Fibroblast of lung (primary cell): ENCODE measurements at regions not wholly inside any gene's neighbourhood (a gene's known extent, or its start where the extent isn't known, plus 50 kb on each side); places are given as distances from the start of the nearest gene placed in this dataset.

Experiments used
- CTCF ChIP-seq, 2 donors: IDR thresholded peaks in 1 of 2; conservative IDR thresholded peaks in 1 of 2; 1 replicate in 1 of 2; 2 replicates in 1 of 2; pipeline ENCODE4 v1.5.1; 2011 to 2012; ENCODE audit warnings: low read length in 2 of 2, control low read depth in 1 of 2, inconsistent platforms in 1 of 2, low read depth in 1 of 2, mild to moderate bottlenecking in 1 of 2
- EZH2 ChIP-seq: IDR thresholded peaks from 2 replicates; pipeline ENCODE4 v1.5.1; 2012; ENCODE audit warnings: low read length, control low read depth, mild to moderate bottlenecking; ENCODE audit errors: missing control alignments

DNA sequence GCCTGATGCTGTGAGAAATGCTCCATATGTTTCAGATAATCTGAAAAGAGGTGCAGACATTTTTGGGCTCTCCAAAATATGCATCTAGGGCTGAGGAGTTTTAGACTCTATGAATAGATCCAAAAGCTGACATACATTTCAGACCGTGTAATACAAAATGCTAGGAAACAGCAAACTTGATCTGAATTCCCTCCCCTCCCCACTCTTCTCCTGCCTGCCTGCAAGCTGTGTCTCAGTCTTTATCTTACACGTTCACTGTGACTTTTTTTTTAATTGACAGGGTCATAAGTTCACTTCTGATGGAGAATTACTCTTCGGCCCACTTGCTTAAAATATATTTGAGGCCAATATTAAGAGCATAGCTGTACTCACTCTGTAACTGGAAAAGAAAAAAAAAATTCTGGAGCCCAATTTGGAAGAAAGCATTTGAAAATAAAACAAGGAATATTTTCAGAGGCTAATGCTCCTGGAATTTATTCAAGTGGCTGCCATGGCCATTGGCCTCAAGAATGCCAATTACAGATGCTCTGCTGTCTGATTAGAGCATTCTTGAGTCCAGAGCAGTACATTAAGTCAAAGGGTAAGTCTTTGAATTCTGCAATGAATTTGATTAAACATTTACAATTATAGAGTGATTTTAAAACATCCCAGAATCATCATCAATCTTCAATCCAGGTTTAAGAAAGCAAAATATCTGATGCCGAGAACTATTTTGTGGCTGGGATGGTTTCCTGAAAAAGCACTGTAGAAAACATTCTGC, 146.2 kb upstream of the SEMA6D start:
- TF ChIP-seq CTCF (conservative IDR thresholded peaks at IDR 0.05 in 1 of 2, IDR thresholded peaks at IDR 0.05 in 1 of 2; ENCODE audit: low read depth in 1 of 2, low read length in 2 of 2) (no peak), EZH2 (no peak)
